HEK293 (cell line): ENCODE measurements at regions not wholly inside any gene's neighbourhood (a gene's known extent, or its start where the extent isn't known, plus 50 kb on each side); places are given as distances from the start of the nearest gene placed in this dataset.

Experiments
- CTCF ChIA-PET: fragments of 350-600 bp; formaldehyde crosslinking; extraction: SDS; loops from one replicate; lab custom pipeline; 2021; ENCODE audit warnings: antibody characterized with exemption; lab: Yijun Ruan, JAX
- POLR2A ChIA-PET: fragments of 300-600 bp; formaldehyde crosslinking; extraction: SDS; loops from one replicate; lab custom pipeline; 2020; ENCODE audit warnings: antibody characterized with exemption, inconsistent platforms; lab: Yijun Ruan, JAX
- H3K27ac ChIP-seq: fragments of 200-500 bp; sonication (Bioruptor generic); 2 replicates; pipeline ENCODE4 v1.5.1; 2014; ENCODE audit warnings: low read depth, low read length, control low read depth, inconsistent platforms; ENCODE audit errors: extremely low read depth
- H3K36me3 ChIP-seq, 2 experiments: fragments of 200-500 bp in 1 of 2; sonication (Bioruptor generic) in 1 of 2; 1 replicate in 1 of 2; 2 replicates in 1 of 2; pipeline ENCODE4 v1.5.1; 2014 to 2017; ENCODE audit warnings: inconsistent platforms in 2 of 2, low read length in 2 of 2; ENCODE audit not compliant: control insufficient read depth in 2 of 2, insufficient read depth in 1 of 2
- H3K4me1 ChIP-seq: fragments of 200-500 bp; sonication (Bioruptor generic); 2 replicates; pipeline ENCODE4 v1.5.1; 2014; ENCODE audit warnings: mild to moderate bottlenecking, low read length, inconsistent platforms; ENCODE audit not compliant: control insufficient read depth, insufficient read depth
- H3K4me3 ChIP-seq: 2 replicates; pipeline ENCODE4 v1.5.1; 2011; ENCODE audit warnings: low read depth, mild to moderate bottlenecking, control low read depth, low read length, moderate library complexity
- H3K9me3 ChIP-seq: fragments of 200-500 bp; sonication (Bioruptor generic); 2 replicates; pipeline ENCODE4 v1.5.1; 2014; ENCODE audit warnings: low read depth, low read length, inconsistent platforms; ENCODE audit not compliant: control insufficient read depth, insufficient read depth
- GLI4 ChIP-seq: fragments of 450-650 bp; formaldehyde crosslinking; IDR thresholded peaks from 2 replicates; pipeline ENCODE4 v1.5.1; 2016; ENCODE audit warnings: missing biosample characterization, missing genetic modification characterization
- GLIS2 ChIP-seq: fragments of 450-650 bp; formaldehyde crosslinking; IDR thresholded peaks from 2 replicates; pipeline ENCODE4 v1.5.1; 2016; ENCODE audit warnings: missing biosample characterization, missing genetic modification characterization
- HOXA7 ChIP-seq: sonication (generic); formaldehyde crosslinking; IDR thresholded peaks from 2 replicates; pipeline ENCODE4 v1.8.1; 2022; ENCODE audit warnings: missing genetic modification reagents, borderline replicate concordance
- KLF1 ChIP-seq: fragments of 450-650 bp; formaldehyde crosslinking; IDR thresholded peaks from 2 replicates; pipeline ENCODE4 v1.5.1; 2016; ENCODE audit warnings: missing biosample characterization, missing genetic modification characterization
- KLF7 ChIP-seq: fragments of 450-650 bp; formaldehyde crosslinking; IDR thresholded peaks from 2 replicates; pipeline ENCODE4 v1.5.1; 2016; ENCODE audit warnings: missing biosample characterization, missing genetic modification characterization, borderline replicate concordance
- KLF9 ChIP-seq: fragments of 450-650 bp; formaldehyde crosslinking; IDR thresholded peaks from 2 replicates; pipeline ENCODE4 v1.5.1; 2016; ENCODE audit warnings: missing biosample characterization, missing genetic modification characterization, low read depth
- SALL2 ChIP-seq: fragments of 450-650 bp; formaldehyde crosslinking; IDR thresholded peaks from 2 replicates; pipeline ENCODE4 v1.5.0; 2017; ENCODE audit warnings: missing biosample characterization, mild to moderate bottlenecking, missing genetic modification characterization, borderline replicate concordance
- SETDB1 ChIP-seq: IDR thresholded peaks from one replicate; pipeline ENCODE4 v1.6.1; 2017; ENCODE audit warnings: mild to moderate bottlenecking, low read length, moderate library complexity, mixed read lengths; ENCODE audit not compliant: insufficient read length
- ZFHX2 ChIP-seq: fragments of 450-650 bp; formaldehyde crosslinking; conservative IDR thresholded peaks from 2 replicates; pipeline ENCODE4 v1.5.1; 2016; ENCODE audit warnings: missing biosample characterization, missing genetic modification characterization
- ZFP3 ChIP-seq: fragments of 450-650 bp; formaldehyde crosslinking; IDR thresholded peaks from 2 replicates; pipeline ENCODE4 v1.5.1; 2016; ENCODE audit warnings: low read depth, missing biosample characterization, missing genetic modification characterization
- ZFP41 ChIP-seq: fragments of 450-650 bp; formaldehyde crosslinking; IDR thresholded peaks from 2 replicates; pipeline ENCODE4 v1.5.1; 2016; ENCODE audit warnings: missing biosample characterization, missing genetic modification characterization, borderline replicate concordance
- ZIC2 ChIP-seq: fragments of 450-650 bp; formaldehyde crosslinking; IDR thresholded peaks from 2 replicates; pipeline ENCODE4 v1.5.1; 2016; ENCODE audit warnings: missing biosample characterization, missing genetic modification characterization
- ZNF112 ChIP-seq: fragments of 450-650 bp; formaldehyde crosslinking; IDR thresholded peaks from 2 replicates; pipeline ENCODE4 v1.5.0; 2017; ENCODE audit warnings: missing biosample characterization, missing genetic modification characterization
- ZNF121 ChIP-seq: fragments of 450-650 bp; formaldehyde crosslinking; IDR thresholded peaks from 2 replicates; pipeline ENCODE4 v1.5.1; 2016; ENCODE audit warnings: missing biosample characterization, missing genetic modification characterization
- ZNF133 ChIP-seq: fragments of 450-650 bp; formaldehyde crosslinking; IDR thresholded peaks from 2 replicates; pipeline ENCODE4 v1.5.1; 2016; ENCODE audit warnings: missing biosample characterization, missing genetic modification characterization
- ZNF214 ChIP-seq: fragments of 450-650 bp; formaldehyde crosslinking; IDR thresholded peaks from 2 replicates; pipeline ENCODE4 v1.5.1; 2017; ENCODE audit warnings: missing biosample characterization, mild to moderate bottlenecking, missing genetic modification characterization, borderline replicate concordance
- ZNF223 ChIP-seq: fragments of 450-650 bp; formaldehyde crosslinking; IDR thresholded peaks from 2 replicates; pipeline ENCODE4 v1.5.1; 2016; ENCODE audit warnings: missing biosample characterization, missing genetic modification characterization
- ZNF335 ChIP-seq: fragments of 450-650 bp; formaldehyde crosslinking; conservative IDR thresholded peaks from 2 replicates; pipeline ENCODE4 v1.5.1; 2016; ENCODE audit warnings: missing biosample characterization, missing genetic modification characterization
- ZNF37A ChIP-seq: fragments of 450-650 bp; IDR thresholded peaks from 2 replicates; pipeline ENCODE4 v1.5.1; 2018; ENCODE audit warnings: missing biosample characterization, missing genetic modification characterization
- ZNF398 ChIP-seq: fragments of 450-650 bp; formaldehyde crosslinking; IDR thresholded peaks from 2 replicates; pipeline ENCODE4 v1.5.1; 2017; ENCODE audit warnings: missing biosample characterization, missing genetic modification characterization
- ZNF416 ChIP-seq: fragments of 450-650 bp; formaldehyde crosslinking; IDR thresholded peaks from 2 replicates; pipeline ENCODE4 v1.5.1; 2016; ENCODE audit warnings: missing biosample characterization, missing genetic modification characterization
- ZNF654 ChIP-seq: fragments of 450-650 bp; formaldehyde crosslinking; IDR thresholded peaks from 2 replicates; pipeline ENCODE4 v1.5.1; 2016; ENCODE audit warnings: low read depth, missing biosample characterization, missing genetic modification characterization
- ZNF692 ChIP-seq: fragments of 450-650 bp; formaldehyde crosslinking; IDR thresholded peaks from 2 replicates; pipeline ENCODE4 v1.5.1; 2016; ENCODE audit warnings: missing biosample characterization, missing genetic modification characterization
- ZNF747 ChIP-seq: fragments of 450-650 bp; formaldehyde crosslinking; IDR thresholded peaks from 2 replicates; pipeline ENCODE4 v1.5.1; 2016; ENCODE audit warnings: missing biosample characterization, missing genetic modification characterization
- ZNF76 ChIP-seq: fragments of 450-650 bp; formaldehyde crosslinking; IDR thresholded peaks from 2 replicates; pipeline ENCODE4; 2016; ENCODE audit warnings: low read depth, missing biosample characterization, missing genetic modification characterization, borderline replicate concordance
- ZNF843 ChIP-seq: fragments of 450-650 bp; formaldehyde crosslinking; IDR thresholded peaks from 2 replicates; pipeline ENCODE4 v1.5.1; 2016; ENCODE audit warnings: missing biosample characterization, missing genetic modification characterization
- ZSCAN16 ChIP-seq: fragments of 450-650 bp; formaldehyde crosslinking; IDR thresholded peaks from 2 replicates; pipeline ENCODE4 v1.5.1; 2016; ENCODE audit warnings: missing biosample characterization, missing genetic modification characterization
- ZSCAN23 ChIP-seq: fragments of 450-650 bp; formaldehyde crosslinking; IDR thresholded peaks from 2 replicates; pipeline ENCODE4 v1.5.1; 2016; ENCODE audit warnings: missing biosample characterization, missing genetic modification characterization
- ZSCAN30 ChIP-seq: fragments of 450-650 bp; IDR thresholded peaks from 2 replicates; pipeline ENCODE4 v1.5.1; 2018; ENCODE audit warnings: missing biosample characterization, mild to moderate bottlenecking, missing genetic modification characterization, moderate library complexity
- ZSCAN5A ChIP-seq: fragments of 450-650 bp; formaldehyde crosslinking; IDR thresholded peaks from 2 replicates; pipeline ENCODE4 v1.5.1; 2016; ENCODE audit warnings: missing biosample characterization, missing genetic modification characterization
- TF ChIP-seq, protein P1 (sequence below): fragments of 450-650 bp; formaldehyde crosslinking; IDR thresholded peaks from 2 replicates; pipeline ENCODE4 v1.5.1; 2016; ENCODE audit warnings: missing biosample characterization, missing genetic modification characterization

DNA sequence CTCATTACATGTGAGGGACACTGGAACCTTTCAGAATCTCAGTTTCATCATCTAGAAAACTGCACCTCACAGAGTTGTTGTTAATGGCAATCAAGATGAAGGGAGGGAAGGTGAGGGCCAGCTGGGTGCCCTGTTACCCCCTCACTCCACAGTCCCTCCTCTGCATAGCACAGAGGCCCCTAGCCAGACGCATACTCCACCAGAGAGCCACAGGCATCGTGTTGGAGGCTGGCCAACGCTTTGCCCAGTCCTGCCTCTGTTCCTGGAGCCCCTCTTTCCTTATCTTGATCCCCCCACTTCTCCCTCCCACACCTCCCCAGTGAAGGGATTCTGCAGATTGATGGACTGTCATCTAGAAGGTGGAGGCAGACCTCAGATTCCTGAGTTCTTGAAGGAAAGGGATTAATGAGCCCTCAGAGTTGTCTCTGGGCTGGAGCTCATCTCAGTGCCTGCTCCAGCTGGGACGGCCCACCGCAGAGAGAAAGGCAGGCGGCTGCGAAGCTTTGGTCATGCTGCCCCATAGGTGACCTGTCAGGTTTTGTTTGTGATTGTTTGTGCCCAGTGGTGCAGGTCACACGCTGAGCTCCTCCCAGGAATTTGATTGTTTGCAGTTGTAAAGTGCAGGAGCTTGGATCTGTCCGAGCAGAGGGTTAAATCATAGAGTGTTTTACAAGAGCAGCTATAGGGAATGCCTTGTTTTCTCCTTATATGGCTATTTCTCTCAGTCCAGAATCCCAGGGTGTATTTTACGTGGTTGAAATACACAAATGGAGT is 487.3 kb downstream of the CCDC171 start (continued):
- TF ChIP-seq ZSCAN16 (tag by site-specific recombination) (no peak), ZNF398 (peak; percentile 72), ZNF76 (tag by site-specific recombination) (no peak), GLI4 (tag by site-specific recombination) (no peak), ZFHX2 (tag by site-specific recombination) (peak; percentile 55), ZIC2 (peak; percentile 94), ZNF223 (tag by site-specific recombination) (no peak)

DNA sequence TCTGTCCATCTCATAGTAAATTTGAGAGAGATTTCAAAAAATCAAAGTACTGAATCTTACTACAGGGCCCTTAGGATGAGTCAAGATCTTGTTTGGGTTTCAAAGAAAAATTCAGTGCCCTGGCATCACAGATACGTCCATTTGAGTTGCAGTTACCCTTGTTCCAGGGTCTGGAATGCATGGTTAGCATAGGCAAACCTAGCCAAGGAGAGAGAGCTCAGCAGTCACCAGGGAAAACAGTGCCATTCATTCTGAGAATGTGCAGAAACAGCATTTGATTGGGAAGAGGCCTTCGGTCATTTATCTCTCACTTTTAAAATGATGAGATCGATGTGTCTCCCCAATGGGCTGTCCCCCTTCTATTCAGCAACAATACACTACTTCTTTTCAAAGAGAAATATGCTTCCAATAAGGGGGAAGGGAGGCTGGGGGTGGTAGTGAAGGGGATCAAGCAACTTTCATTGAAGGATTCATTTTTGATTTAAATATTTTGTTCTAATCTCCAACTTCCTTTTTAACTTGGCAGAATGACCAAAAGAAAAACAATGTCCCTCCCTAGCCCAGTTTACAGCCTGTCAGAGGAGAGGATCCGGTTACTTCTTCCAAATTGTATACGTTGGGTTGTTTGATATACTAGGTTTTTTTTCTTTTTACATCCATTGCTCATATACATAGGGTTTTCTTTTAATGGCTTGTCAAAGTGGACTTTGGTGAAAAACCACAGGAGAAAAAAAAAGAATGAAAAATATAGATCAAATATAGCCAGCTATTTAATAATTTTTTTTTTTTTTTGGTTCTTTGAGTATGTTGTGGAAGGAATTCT is 491.1 kb downstream of the CCDC171 start:
- Histone ChIP-seq H3K36me3 (no peaks in the 10 kb centered on the region), H3K9me3 (no peaks in the 10 kb centered on the region), H3K4me1 (no peaks in the 10 kb centered on the region), H3K4me3 (no peak overlapping the region), H3K27ac (no peak overlapping the region)
- ChIA-PET CTCF (no interaction called here), POLR2A (no interaction called here)
- no peak for TF ChIP-seq HOXA7 (CRISPR knock-in tag)
- no peak for TF ChIP-seq ZFP3 (tag by site-specific recombination)
- TF ChIP-seq GLIS2 (tag by site-specific recombination): no peak
- TF ChIP-seq ZSCAN5A (tag by site-specific recombination): no peak
- no peak for TF ChIP-seq ZNF133
- no peak for TF ChIP-seq ZSCAN30 (tag by site-specific recombination)
- no peak for TF ChIP-seq ZNF654 (tag by site-specific recombination)
- TF ChIP-seq KLF7 (tag by site-specific recombination): no peak
- no peak for TF ChIP-seq ZNF747
- TF ChIP-seq ZNF843 (tag by site-specific recombination): no peak
- TF ChIP-seq ZNF692 (tag by site-specific recombination): no peak
- TF ChIP-seq ZNF37A: no peak

GRCh38 chr9:16044579-16044881 is 491.7 kb downstream of the CCDC171 start:
- Histone ChIP-seq H3K9me3 (no peaks in the 10 kb centered on the region), H3K36me3 (no peaks in the 10 kb centered on the region), H3K4me1 (no peaks in the 10 kb centered on the region), H3K27ac (no peak overlapping the region), H3K4me3 (no peak overlapping the region)
- ChIA-PET POLR2A (no interaction called here), CTCF (interaction anchor here (0.8 kb wide), 1 partner anchor 124 kb away, joined by 3 read pairs; no protein-coding TSS in a partner anchor)
- no peak for TF ChIP-seq ZSCAN23 (tag by site-specific recombination)
- TF ChIP-seq ZNF416 (tag by site-specific recombination): no peak
- TF ChIP-seq ZNF121: no peak
- TF ChIP-seq ZNF335 (tag by site-specific recombination): no peak
- no peak for TF ChIP-seq KLF1 (tag by site-specific recombination)
- TF ChIP-seq ZNF214: no peak
- TF ChIP-seq, protein P1, sequence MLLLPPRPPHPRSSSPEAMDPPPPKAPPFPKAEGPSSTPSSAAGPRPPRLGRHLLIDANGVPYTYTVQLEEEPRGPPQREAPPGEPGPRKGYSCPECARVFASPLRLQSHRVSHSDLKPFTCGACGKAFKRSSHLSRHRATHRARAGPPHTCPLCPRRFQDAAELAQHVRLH (tag by site-specific recombination): no peak
- no peak for TF ChIP-seq KLF9 (tag by site-specific recombination)
- TF ChIP-seq SALL2 (tag by site-specific recombination): no peak
- TF ChIP-seq SETDB1: no peak
- TF ChIP-seq ZNF223 (tag by site-specific recombination): no peak
- TF ChIP-seq ZFP41: no peak
- no peak for TF ChIP-seq ZNF112 (tag by site-specific recombination)
